Smooth muscle cell (in vitro differentiated cells): ENCODE measurements at regions not wholly inside any gene's neighbourhood (a gene's known extent, or its start where the extent isn't known, plus 50 kb on each side); places are given as distances from the start of the nearest gene placed in this dataset.

Source experiments
- DNase-seq: peaks from one replicate; lab custom pipeline; 2025; ENCODE audit not compliant: unreplicated experiment; lab: John Stamatoyannopoulos, UW
- H2AFZ ChIP-seq: fragments of 200-600 bp; sonication (generic); 2 replicates; pipeline ENCODE4 v1.6.0; 2016; ENCODE audit warnings: antibody characterized with exemption, low read depth, mild to moderate bottlenecking
- H3F3A ChIP-seq: fragments of 200-600 bp; sonication (generic); 2 replicates; pipeline ENCODE4 v1.6.0; 2017; ENCODE audit warnings: antibody characterized with exemption, low read depth
- H3K27ac ChIP-seq: fragments of 200-600 bp; sonication (generic); 2 replicates; pipeline ENCODE4 v1.5.1; 2016; ENCODE audit warnings: low read depth, mild to moderate bottlenecking
- H3K27me3 ChIP-seq: fragments of 200-600 bp; sonication (generic); 2 replicates; pipeline ENCODE4 v1.6.1; 2016; ENCODE audit warnings: low read depth, mild to moderate bottlenecking
- H3K36me3 ChIP-seq: fragments of 200-600 bp; sonication (generic); 2 replicates; pipeline ENCODE4 v1.5.1; 2016; ENCODE audit warnings: low read depth
- H3K4me1 ChIP-seq: fragments of 200-600 bp; sonication (generic); 2 replicates; pipeline ENCODE4 v1.5.1; 2016; ENCODE audit warnings: low read depth
- H3K4me2 ChIP-seq: fragments of 200-600 bp; sonication (generic); 2 replicates; pipeline ENCODE4 v1.6.0; 2016; ENCODE audit warnings: mild to moderate bottlenecking
- H3K4me3 ChIP-seq: fragments of 200-600 bp; sonication (generic); 2 replicates; pipeline ENCODE4 v1.5.1; 2016; ENCODE audit warnings: mild to moderate bottlenecking
- H3K79me2 ChIP-seq: fragments of 200-600 bp; sonication (generic); 2 replicates; pipeline ENCODE4 v1.6.0; 2016; ENCODE audit warnings: low read depth, mild to moderate bottlenecking
- H3K9ac ChIP-seq: fragments of 200-600 bp; sonication (generic); 2 replicates; pipeline ENCODE4 v1.6.0; 2016; ENCODE audit warnings: low read depth
- H3K9me3 ChIP-seq: fragments of 200-600 bp; sonication (generic); replicated peaks from 2 replicates; pipeline ENCODE4 v1.5.1; 2016; ENCODE audit warnings: low read depth
- H4K20me1 ChIP-seq: fragments of 200-600 bp; sonication (generic); 2 replicates; pipeline ENCODE4 v1.6.0; 2016; ENCODE audit warnings: low read depth
- WGBS: methylation state at CpG from one replicate; pipeline ENCODE4 v1.1.7; 2016; ENCODE audit warnings: low lambda C conversion rate; 5-methylcytosine and 5-hydroxymethylcytosine counted together
- TF ChIP-seq, protein P1 (sequence below): fragments of 200-600 bp; sonication (generic); IDR thresholded peaks from 2 replicates; pipeline ENCODE4 v1.5.1; 2017; ENCODE audit warnings: borderline replicate concordance, mild to moderate bottlenecking, antibody characterized with exemption; ENCODE audit not compliant: insufficient read depth, poor library complexity, severe bottlenecking

DNA sequence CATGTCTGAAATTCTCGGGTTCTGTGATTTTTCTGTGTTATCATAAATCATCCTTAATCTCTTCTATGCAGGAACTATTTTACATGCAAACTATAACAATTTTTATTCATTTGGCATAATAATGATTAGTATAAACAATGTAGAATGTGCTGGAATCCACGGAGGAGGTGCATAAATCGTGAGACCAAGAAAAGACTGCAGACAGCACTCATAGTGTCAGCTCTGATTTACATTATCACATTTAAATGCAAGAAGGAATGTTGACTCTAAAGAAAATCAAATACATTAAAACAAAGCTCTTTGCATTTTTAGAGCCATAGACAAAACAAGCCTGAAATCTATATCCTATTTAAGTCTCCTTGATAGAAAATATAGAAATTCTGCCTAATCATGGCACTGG lies 501.7 kb upstream of the STXBP6 start:
- TF ChIP-seq, protein P1, sequence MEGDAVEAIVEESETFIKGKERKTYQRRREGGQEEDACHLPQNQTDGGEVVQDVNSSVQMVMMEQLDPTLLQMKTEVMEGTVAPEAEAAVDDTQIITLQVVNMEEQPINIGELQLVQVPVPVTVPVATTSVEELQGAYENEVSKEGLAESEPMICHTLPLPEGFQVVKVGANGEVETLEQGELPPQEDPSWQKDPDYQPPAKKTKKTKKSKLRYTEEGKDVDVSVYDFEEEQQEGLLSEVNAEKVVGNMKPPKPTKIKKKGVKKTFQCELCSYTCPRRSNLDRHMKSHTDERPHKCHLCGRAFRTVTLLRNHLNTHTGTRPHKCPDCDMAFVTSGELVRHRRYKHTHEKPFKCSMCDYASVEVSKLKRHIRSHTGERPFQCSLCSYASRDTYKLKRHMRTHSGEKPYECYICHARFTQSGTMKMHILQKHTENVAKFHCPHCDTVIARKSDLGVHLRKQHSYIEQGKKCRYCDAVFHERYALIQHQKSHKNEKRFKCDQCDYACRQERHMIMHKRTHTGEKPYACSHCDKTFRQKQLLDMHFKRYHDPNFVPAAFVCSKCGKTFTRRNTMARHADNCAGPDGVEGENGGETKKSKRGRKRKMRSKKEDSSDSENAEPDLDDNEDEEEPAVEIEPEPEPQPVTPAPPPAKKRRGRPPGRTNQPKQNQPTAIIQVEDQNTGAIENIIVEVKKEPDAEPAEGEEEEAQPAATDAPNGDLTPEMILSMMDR, result no peak
- Histone ChIP-seq H3K27ac (no peak overlapping the region), H3K36me3 (no peaks in the 10 kb centered on the region), H3K79me2 (no peaks in the 10 kb centered on the region), H3K9me3 (no peaks in the 10 kb centered on the region), H3K27me3 (no peaks in the 10 kb centered on the region), H3K4me3 (no peak overlapping the region), H3K4me2 (no peak overlapping the region), H3K4me1 (no peaks in the 10 kb centered on the region), H2AFZ (no peak overlapping the region), H3K9ac (no peak overlapping the region), H3F3A (no peaks in the 10 kb centered on the region), H4K20me1 (no peaks in the 10 kb centered on the region)
- DNase-seq, result no peak
- WGBS, result 67% methylated on average over 3 of the region's 3 CpGs

DNA sequence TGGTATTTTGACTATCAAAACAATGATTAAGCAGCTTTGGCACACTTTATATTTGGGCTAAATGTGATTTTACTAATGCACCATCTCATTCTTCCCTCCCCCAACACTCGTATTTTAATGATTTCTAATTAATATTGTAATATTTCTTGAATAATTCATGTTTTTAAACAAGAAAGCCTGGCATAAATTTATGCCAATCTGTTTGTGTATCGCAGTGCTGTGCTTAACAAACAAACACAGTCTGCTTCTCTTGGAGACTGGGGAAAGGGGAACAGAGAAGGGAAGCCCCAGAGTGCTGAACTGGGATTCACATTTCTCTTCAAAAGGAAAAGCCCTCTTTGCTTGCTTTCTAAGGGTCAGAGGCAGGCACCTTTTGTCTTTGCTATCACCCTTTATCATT lies 496.9 kb upstream of the STXBP6 start:
- no peak overlapping the region for H3K4me3 ChIP-seq
- no peak overlapping the region for H2AFZ ChIP-seq
- H3K9ac ChIP-seq, result no peak overlapping the region
- whole genome bisulfite sequencing, result 92% methylated on average over 2 of the region's 2 CpGs
- no peaks in the 10 kb centered on the region for H3F3A ChIP-seq
- H3K27ac ChIP-seq, result no peak overlapping the region
- H3K27me3 ChIP-seq, result no peaks in the 10 kb centered on the region
- no peaks in the 10 kb centered on the region for H3K9me3 ChIP-seq
- no peaks in the 10 kb centered on the region for H4K20me1 ChIP-seq
- H3K4me1 ChIP-seq, result no peaks in the 10 kb centered on the region
- TF ChIP-seq, protein P1, result no peak
- no peaks in the 10 kb centered on the region for H3K79me2 ChIP-seq
- H3K4me2 ChIP-seq, result no peak overlapping the region
- H3K36me3 ChIP-seq, result no peaks in the 10 kb centered on the region
- no peak for DNase-seq

DNA sequence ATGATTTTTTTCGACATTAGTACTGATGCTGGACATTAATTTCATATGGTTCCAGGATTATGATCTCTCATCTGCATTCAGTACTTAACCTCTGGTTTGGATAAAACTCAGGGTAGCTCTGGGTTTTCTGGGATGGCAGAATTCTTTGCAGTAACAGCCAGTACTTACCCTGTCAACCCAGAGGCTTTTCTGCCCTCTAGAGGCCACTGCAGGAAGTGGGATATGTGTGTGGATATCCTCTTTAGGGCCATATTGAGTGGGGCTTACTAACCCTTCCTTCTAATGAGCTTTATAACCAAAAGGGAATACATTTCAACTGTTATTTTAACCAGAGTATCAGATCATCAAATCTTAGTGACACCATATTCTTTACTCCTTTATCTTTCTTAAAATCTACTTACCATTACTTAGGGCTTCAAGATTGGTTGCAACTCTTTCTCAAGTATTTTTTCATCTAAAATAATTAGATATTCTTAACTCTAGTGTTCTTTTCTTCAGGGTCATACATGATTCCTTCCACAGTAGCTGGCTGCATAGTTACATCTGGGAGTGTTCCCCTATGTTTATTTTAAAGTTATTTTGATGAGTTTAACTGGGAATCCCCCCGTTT lies 488.0 kb upstream of the STXBP6 start:
- Histone ChIP-seq H3K4me1 (no peaks in the 10 kb centered on the region), H4K20me1 (no peaks in the 10 kb centered on the region), H3K9me3 (no peaks in the 10 kb centered on the region), H3K36me3 (no peaks in the 10 kb centered on the region), H3K27me3 (no peaks in the 10 kb centered on the region), H3K9ac (no peak overlapping the region), H3K4me3 (no peak overlapping the region), H2AFZ (no peak overlapping the region), H3K79me2 (no peaks in the 10 kb centered on the region), H3K27ac (no peak overlapping the region), H3K4me2 (no peak overlapping the region), H3F3A (no peaks in the 10 kb centered on the region)
- 52% methylated on average over 2 of the region's 2 CpGs for WGBS
- TF ChIP-seq, protein P1, result peak; percentile 75
- DNase-seq, result no peak

DNA sequence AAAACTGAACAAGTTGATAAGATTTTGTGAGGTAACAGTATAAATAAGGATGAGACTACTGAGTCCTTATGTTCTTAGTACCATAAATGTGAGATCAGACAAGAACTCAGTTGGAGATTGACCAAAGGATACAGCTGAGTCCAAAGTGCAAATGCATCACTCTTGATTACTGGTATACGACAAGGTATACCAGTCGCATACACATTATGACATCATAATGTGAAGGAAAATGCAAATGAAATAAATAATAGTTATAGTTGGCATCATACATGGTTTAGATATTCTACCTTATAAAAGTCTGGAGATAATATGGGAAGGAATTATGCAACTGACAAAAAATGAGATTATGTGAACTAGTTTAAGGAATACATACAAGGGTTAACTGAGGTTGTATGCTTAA lies 476.3 kb upstream of the STXBP6 start:
- Histone ChIP-seq H3K27ac (no peak overlapping the region), H3K36me3 (no peaks in the 10 kb centered on the region), H3K9ac (no peak overlapping the region), H3K4me3 (no peak overlapping the region), H4K20me1 (no peaks in the 10 kb centered on the region), H3K79me2 (no peaks in the 10 kb centered on the region), H2AFZ (no peak overlapping the region), H3K9me3 (no peaks in the 10 kb centered on the region), H3K27me3 (no peaks in the 10 kb centered on the region), H3K4me1 (no peaks in the 10 kb centered on the region), H3K4me2 (no peak overlapping the region), H3F3A (no peaks in the 10 kb centered on the region)
- DNase-seq, result no peak
- WGBS, result 90% methylated on average over 2 of the region's 2 CpGs
- TF ChIP-seq, protein P1, result no peak
